HG03432 (cell line): ENCODE measurements at regions not wholly inside any gene's neighbourhood (a gene's known extent, or its start where the extent isn't known, plus 50 kb on each side); places are given as distances from the start of the nearest gene placed in this dataset.

Experiments
- ATAC-seq: cut with Tn5 transposase; IDR thresholded peaks from one replicate; pipeline ENCODE4 v1.9.1; 2021; ENCODE audit warnings: mild to moderate bottlenecking, moderate library complexity; ENCODE audit not compliant: unreplicated experiment

GRCh38 chr2:66840321-66841002, 405.5 kb downstream of the MEIS1 start:
- ATAC-seq = no peak

GRCh38 chr2:66843847-66844246, 408.9 kb downstream of the MEIS1 start:
- ATAC-seq = no peak

DNA sequence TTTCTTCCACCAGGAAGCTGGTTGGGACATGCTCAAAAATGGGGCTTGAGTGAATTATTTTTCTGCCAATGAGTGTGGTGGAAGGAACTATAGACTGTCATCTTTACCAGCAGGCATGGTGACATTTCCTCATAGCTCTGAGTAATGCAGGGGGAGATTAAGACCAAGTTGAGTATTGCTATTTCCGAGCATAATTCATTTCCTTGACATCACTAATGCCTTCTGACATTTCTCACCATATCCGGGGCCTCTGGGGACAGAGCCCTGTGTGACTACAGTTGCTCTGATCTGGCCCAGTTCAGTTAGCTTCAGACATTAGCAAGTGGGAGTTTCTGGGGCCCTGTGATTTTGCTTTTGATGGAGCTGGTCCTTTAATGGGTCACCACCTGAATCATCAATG, 410.4 kb downstream of the MEIS1 start:
- ATAC-seq = no peak

- ATAC-seq = no peak
Observed at GRCh38 chr2:66846887-66847286, 412.0 kb downstream of the MEIS1 start.

DNA sequence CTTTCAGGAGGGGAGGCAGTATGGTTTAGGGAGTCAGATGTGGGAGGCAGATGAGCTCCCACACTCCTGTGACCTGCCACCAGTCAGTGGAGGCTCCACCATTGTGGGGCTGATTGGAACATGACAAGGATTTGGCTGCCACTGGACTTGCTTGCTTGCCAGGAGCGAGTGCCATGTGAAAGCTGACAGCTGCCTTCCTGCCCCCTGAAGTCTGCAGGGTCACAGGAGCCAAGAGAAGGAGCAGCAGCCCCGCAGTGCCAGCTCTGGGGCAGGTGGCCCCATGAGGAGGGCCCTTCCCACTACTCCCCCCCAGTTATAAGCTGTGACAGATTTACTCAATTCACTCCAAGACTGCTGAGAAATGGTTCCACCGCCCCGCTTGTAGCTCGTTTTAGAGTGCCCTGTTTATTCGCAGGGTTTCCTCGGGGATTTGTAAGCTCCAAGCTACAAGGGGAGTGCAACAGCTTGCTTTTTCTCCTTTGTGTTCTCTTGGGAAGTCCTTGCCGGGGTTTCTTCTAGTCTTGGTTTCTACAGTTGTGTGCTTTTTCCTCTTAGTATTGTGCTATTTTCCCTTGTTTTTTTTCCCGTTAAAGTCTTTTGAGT, 414.3 kb downstream of the MEIS1 start:
- ATAC-seq = no peak

DNA sequence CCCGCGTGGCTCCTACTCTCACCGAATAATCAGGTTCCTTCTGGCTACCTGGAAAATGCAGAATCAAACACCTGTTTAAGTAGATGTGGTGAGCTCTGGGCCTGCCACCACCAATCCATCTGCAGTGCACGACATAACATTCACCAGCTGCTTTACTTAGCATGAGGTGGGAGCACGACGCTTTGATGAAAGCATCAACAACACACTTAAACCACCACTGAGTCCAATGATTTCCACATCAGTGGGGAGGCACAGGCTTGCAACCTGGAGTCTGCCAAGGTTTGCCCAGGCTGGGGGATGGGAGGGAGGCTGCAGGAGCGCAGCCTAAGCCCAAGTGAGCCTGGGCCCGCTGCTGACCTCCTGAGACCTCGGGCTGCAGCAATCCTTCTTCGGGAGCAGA, 415.5 kb downstream of the MEIS1 start:
- no peak for ATAC-seq

DNA sequence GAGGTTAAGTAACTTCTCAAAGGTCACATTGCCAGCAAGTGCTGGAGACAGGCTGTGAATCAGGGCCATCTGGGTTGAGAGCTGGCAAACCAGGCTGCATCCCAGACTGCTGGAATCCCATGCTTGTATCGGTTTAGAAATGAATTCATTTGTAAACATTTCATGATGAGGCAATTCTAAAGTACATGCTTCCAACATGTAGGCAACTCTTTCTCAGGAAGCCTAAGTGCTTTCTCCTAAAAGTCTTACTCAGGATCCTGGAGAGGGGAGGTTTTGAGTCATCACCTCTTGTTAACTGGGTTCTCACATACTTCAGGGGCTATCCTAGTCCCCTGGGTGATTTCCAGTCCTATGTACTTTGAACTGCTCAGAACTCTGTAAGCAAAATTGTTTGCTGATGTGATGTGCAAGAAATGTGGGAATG, 416.5 kb downstream of the MEIS1 start:
- no peak for ATAC-seq

DNA sequence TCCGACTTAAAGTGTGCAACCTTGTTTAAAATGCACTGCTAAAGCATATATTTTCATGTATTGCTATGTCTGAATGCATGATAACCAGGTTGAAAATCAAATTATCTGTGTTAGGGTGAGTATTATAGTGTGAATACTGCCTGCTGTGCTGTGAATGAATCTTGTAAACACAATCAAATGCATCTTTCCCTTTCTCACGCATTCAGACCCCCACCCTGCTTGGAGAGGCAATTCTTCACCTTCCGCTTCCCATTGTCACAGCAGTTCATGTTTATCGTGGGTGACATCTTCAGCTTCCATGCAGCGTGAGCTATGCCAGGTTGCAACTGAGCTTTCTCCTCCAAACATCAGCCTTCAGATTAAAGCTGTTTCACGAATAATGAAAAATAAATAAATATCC, 418.0 kb downstream of the MEIS1 start:
- no peak for ATAC-seq

- ATAC-seq = no peak
Observed at GRCh38 chr2:66853585-66853984, 418.7 kb downstream of the MEIS1 start.

- no peak for ATAC-seq
Observed at GRCh38 chr2:66854298-66854697, 419.4 kb downstream of the MEIS1 start.

- ATAC-seq = no peak
Observed at GRCh38 chr2:66862885-66863650, 428.1 kb downstream of the MEIS1 start.

- no peak for ATAC-seq
Observed at GRCh38 chr2:66865161-66865560, 430.2 kb downstream of the MEIS1 start.

DNA sequence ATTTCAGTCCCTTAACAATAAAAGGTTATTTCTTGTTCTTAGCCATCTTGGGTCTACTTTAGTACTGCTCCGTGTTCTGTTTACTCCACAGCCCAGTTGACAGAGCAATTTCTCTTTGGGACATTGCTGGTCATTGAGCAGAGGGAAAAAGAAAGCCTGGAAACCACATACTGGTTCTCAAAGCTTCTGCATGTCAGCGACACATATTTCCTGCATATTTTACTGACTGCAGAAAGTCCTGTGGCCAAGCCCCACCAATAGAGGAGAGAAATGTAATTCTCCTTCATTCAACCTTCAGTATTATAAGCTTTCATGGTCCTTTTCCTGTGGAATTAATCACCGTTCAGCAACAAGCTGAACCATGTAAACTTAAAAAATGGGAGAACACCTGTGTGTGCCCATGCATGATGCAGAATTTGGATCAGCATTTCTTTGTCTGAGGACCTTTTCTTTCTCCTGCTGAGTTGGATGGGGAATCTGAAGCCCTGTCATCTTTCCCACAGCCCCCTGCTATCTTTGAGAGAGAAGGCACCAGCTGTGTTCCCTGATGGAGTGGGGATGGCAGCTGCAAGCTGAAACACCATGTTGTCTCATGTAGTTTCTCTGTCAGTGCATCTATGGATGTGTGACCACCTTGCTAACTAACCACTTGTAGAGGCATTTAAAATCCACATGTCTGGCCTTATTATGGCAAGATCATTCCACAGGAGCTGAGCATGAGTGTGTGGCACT, 431.6 kb downstream of the MEIS1 start:
- no peak for ATAC-seq

DNA sequence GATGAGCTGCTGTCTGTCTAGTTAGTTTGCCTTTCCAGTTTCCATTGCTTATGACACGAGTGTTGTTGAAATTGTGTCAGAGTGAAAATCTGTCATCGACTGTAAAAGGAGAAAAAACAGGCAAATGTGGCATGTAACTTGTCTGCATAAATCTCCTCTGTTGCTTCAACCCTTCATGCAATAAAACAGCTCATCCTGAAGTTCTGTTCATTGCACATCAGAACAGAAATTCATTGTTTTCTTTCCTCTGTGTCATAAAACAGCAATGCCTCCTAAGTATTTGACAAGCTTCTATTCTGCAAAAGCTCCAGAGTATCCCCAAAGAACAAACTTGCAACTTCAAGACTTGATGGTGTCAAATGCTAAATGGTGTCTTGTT, 432.1 kb downstream of the MEIS1 start:
- no peak for ATAC-seq

DNA sequence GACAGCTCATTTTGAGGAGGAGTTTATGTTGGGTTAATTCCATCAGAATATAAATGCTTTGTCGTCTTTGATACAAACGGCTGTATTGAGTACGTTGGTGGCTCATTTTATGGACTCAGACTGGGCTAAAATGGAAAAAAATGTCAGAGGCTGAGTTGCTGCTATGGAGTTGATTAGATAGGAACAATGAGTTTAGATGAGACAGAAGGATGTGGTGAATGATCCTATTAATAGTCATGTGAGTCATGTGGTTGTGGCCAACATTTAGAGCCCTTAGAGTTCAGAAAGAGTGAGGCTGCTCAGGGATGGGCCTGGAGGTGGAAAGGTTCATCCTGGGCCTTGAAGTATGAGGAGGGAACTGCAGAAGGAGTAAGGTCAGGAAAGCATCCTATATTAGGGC, 434.2 kb downstream of the MEIS1 start:
- ATAC-seq = no peak

- ATAC-seq = no peak
Observed at GRCh38 chr2:66872081-66872985, 437.4 kb downstream of the MEIS1 start.

- ATAC-seq = no peak
Observed at GRCh38 chr2:66872986-66873754, 438.2 kb downstream of the MEIS1 start.

DNA sequence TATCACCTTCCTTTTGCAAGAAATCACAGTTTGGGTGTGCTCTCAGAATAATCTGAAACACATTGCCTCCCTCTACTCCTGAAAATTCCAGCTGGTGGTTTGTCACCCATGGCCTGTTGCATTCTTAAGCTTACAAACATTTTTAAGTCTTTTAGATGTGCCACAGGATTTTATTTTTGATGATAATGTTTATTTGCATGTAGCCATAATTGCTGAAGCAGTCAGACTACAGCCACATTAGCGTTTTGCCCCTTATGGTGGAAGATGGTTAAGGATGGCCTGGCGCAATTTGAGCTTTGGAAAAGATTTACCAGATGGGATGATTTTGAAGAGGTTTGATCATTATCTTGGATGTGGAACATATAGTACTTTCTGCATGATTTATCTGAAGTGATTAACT, 439.5 kb downstream of the MEIS1 start:
- ATAC-seq = no peak

DNA sequence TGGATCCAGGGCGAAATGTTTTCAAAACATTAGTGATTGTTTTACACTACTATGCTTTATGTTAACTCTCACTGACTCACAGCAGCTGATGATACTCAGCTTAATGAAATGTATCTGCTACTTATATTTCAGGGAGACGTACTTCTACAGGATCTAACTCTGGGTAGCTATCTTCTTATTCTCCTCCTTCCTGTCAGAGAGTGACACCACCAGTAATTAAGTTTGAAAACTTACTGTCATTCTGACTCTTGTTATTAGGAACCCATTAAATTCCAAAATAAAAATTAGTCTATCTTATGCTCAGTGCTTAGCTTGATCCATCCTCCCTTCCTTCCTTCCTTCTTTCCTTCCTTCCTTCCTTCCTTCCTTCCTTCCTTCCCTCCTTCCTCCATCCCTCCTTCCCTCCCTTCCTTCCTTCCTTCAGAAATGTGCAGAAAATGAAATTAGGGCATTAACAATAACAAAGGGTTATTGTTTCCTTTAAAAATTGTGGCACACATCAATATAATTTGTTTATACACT, 441.1 kb downstream of the MEIS1 start:
- ATAC-seq = no peak
